HEK293 (cell line): ENCODE measurements at regions not wholly inside any gene's neighbourhood (a gene's known extent, or its start where the extent isn't known, plus 50 kb on each side); places are given as distances from the start of the nearest gene placed in this dataset.

Experiments
- CTCF ChIA-PET: fragments of 350-600 bp; formaldehyde crosslinking; extraction: SDS; loops from one replicate; lab custom pipeline; 2021; ENCODE audit warnings: antibody characterized with exemption; lab: Yijun Ruan, JAX
- POLR2A ChIA-PET: fragments of 300-600 bp; formaldehyde crosslinking; extraction: SDS; loops from one replicate; lab custom pipeline; 2020; ENCODE audit warnings: antibody characterized with exemption, inconsistent platforms; lab: Yijun Ruan, JAX
- H3K27ac ChIP-seq: fragments of 200-500 bp; sonication (Bioruptor generic); 2 replicates; pipeline ENCODE4 v1.5.1; 2014; ENCODE audit warnings: low read depth, low read length, control low read depth, inconsistent platforms; ENCODE audit errors: extremely low read depth
- H3K36me3 ChIP-seq, 2 experiments: fragments of 200-500 bp in 1 of 2; sonication (Bioruptor generic) in 1 of 2; 1 replicate in 1 of 2; 2 replicates in 1 of 2; pipeline ENCODE4 v1.5.1; 2014 to 2017; ENCODE audit warnings: inconsistent platforms in 2 of 2, low read length in 2 of 2; ENCODE audit not compliant: control insufficient read depth in 2 of 2, insufficient read depth in 1 of 2
- H3K4me1 ChIP-seq: fragments of 200-500 bp; sonication (Bioruptor generic); 2 replicates; pipeline ENCODE4 v1.5.1; 2014; ENCODE audit warnings: mild to moderate bottlenecking, low read length, inconsistent platforms; ENCODE audit not compliant: control insufficient read depth, insufficient read depth
- H3K4me3 ChIP-seq: 2 replicates; pipeline ENCODE4 v1.5.1; 2011; ENCODE audit warnings: low read depth, mild to moderate bottlenecking, control low read depth, low read length, moderate library complexity
- H3K9me3 ChIP-seq: fragments of 200-500 bp; sonication (Bioruptor generic); 2 replicates; pipeline ENCODE4 v1.5.1; 2014; ENCODE audit warnings: low read depth, low read length, inconsistent platforms; ENCODE audit not compliant: control insufficient read depth, insufficient read depth
- GLIS2 ChIP-seq: fragments of 450-650 bp; formaldehyde crosslinking; IDR thresholded peaks from 2 replicates; pipeline ENCODE4 v1.5.1; 2016; ENCODE audit warnings: missing biosample characterization, missing genetic modification characterization
- HIC1 ChIP-seq: fragments of 450-650 bp; formaldehyde crosslinking; IDR thresholded peaks from 2 replicates; pipeline ENCODE4 v1.5.1; 2016; ENCODE audit warnings: missing biosample characterization, missing genetic modification characterization
- ZBTB20 ChIP-seq: fragments of 450-650 bp; formaldehyde crosslinking; IDR thresholded peaks from 2 replicates; pipeline ENCODE4 v1.5.1; 2016; ENCODE audit warnings: missing biosample characterization, missing genetic modification characterization
- ZBTB8A ChIP-seq: fragments of 450-650 bp; formaldehyde crosslinking; IDR thresholded peaks from 2 replicates; pipeline ENCODE4 v1.5.1; 2016; ENCODE audit warnings: missing biosample characterization, missing genetic modification characterization
- ZNF146 ChIP-seq: fragments of 450-650 bp; formaldehyde crosslinking; IDR thresholded peaks from 2 replicates; pipeline ENCODE4 v1.5.1; 2016; ENCODE audit warnings: missing biosample characterization, missing genetic modification characterization
- ZNF2 ChIP-seq: fragments of 450-650 bp; formaldehyde crosslinking; IDR thresholded peaks from 2 replicates; pipeline ENCODE4 v1.5.1; 2016; ENCODE audit warnings: missing biosample characterization, missing genetic modification characterization
- ZNF280C ChIP-seq: fragments of 450-650 bp; formaldehyde crosslinking; IDR thresholded peaks from 2 replicates; pipeline ENCODE4 v1.5.1; 2016; ENCODE audit warnings: missing biosample characterization, missing genetic modification characterization
- ZNF292 ChIP-seq: fragments of 450-650 bp; formaldehyde crosslinking; IDR thresholded peaks from 2 replicates; pipeline ENCODE4 v1.5.1; 2016; ENCODE audit warnings: low read depth, missing biosample characterization, missing genetic modification characterization, borderline replicate concordance
- ZNF366 ChIP-seq: fragments of 450-650 bp; formaldehyde crosslinking; conservative IDR thresholded peaks from 2 replicates; pipeline ENCODE4 v1.5.1; 2016; ENCODE audit warnings: missing biosample characterization, missing genetic modification characterization
- ZNF398 ChIP-seq: fragments of 450-650 bp; formaldehyde crosslinking; IDR thresholded peaks from 2 replicates; pipeline ENCODE4 v1.5.1; 2017; ENCODE audit warnings: missing biosample characterization, missing genetic modification characterization
- ZNF404 ChIP-seq: fragments of 450-650 bp; formaldehyde crosslinking; IDR thresholded peaks from 2 replicates; pipeline ENCODE4 v1.5.1; 2017; ENCODE audit warnings: missing biosample characterization, missing genetic modification characterization
- ZNF544 ChIP-seq: fragments of 450-650 bp; formaldehyde crosslinking; IDR thresholded peaks from 2 replicates; pipeline ENCODE4 v1.5.0; 2017; ENCODE audit warnings: missing biosample characterization, missing genetic modification characterization
- ZNF549 ChIP-seq: fragments of 450-650 bp; IDR thresholded peaks from 2 replicates; pipeline ENCODE4 v1.5.1; 2018; ENCODE audit warnings: missing biosample characterization, missing genetic modification characterization, mild to moderate bottlenecking, inconsistent platforms, moderate library complexity
- ZNF596 ChIP-seq: fragments of 450-650 bp; IDR thresholded peaks from 2 replicates; pipeline ENCODE4 v1.5.0; 2018; ENCODE audit warnings: missing biosample characterization, mild to moderate bottlenecking, missing genetic modification characterization, moderate library complexity
- ZNF610 ChIP-seq: fragments of 450-650 bp; formaldehyde crosslinking; IDR thresholded peaks from 2 replicates; pipeline ENCODE4 v1.5.1; 2016; ENCODE audit warnings: missing biosample characterization, missing genetic modification characterization, borderline replicate concordance
- ZNF624 ChIP-seq: fragments of 450-650 bp; formaldehyde crosslinking; IDR thresholded peaks from 2 replicates; pipeline ENCODE4 v1.5.1; 2017; ENCODE audit warnings: missing biosample characterization, missing genetic modification characterization
- ZNF658 ChIP-seq: fragments of 450-650 bp; formaldehyde crosslinking; IDR thresholded peaks from 2 replicates; pipeline ENCODE4; 2016; ENCODE audit warnings: missing biosample characterization, missing genetic modification characterization
- ZNF776 ChIP-seq: fragments of 450-650 bp; formaldehyde crosslinking; IDR thresholded peaks from 2 replicates; pipeline ENCODE4 v1.5.0; 2017; ENCODE audit warnings: missing biosample characterization, missing genetic modification characterization, borderline replicate concordance
- ZXDB ChIP-seq: fragments of 450-650 bp; formaldehyde crosslinking; IDR thresholded peaks from 2 replicates; pipeline ENCODE4 v1.5.1; 2016; ENCODE audit warnings: missing biosample characterization, missing genetic modification characterization

GRCh38 chr18:59822612-59823550 lies 76.9 kb upstream of the PMAIP1 start:
- CTCF ChIA-PET = interaction anchor here (0.5 to 9.0 kb wide), 93 partner anchors 9 to 726 kb away, joined by 3 to 204 read pairs (median 4); partner anchors contain the start of genes CCBE1 and PMAIP1
- TF ChIP-seq ZNF404 (0 out of 2 replicates have a peak, but pooled peaks have one; percentile 15), ZBTB20 (no peak), ZNF398 (tag by site-specific recombination) (no peak), ZNF549 (no peak)
- POLR2A ChIA-PET = interaction anchor here (0.9 to 2.5 kb wide), 9 partner anchors 34 to 420 kb away, joined by 3 to 20 read pairs (median 5); partner anchors contain the start of genes CCBE1 and PMAIP1
- H3K9me3 ChIP-seq = no peaks in the 10 kb centered on the region
- H3K36me3 ChIP-seq = no peaks in the 10 kb centered on the region
- H3K4me1 ChIP-seq = no peaks in the 10 kb centered on the region
- no peak overlapping the region for H3K27ac ChIP-seq
- H3K4me3 ChIP-seq = no peak overlapping the region

GRCh38 chr18:59821983-59822382 lies 77.8 kb upstream of the PMAIP1 start:
- no peaks in the 10 kb centered on the region for H3K36me3 ChIP-seq
- TF ChIP-seq ZBTB8A (tag by site-specific recombination) (no peak), ZNF610 (tag by site-specific recombination) (no peak), ZNF658 (tag by site-specific recombination) (no peak), ZNF366 (tag by site-specific recombination) (no peak), ZNF292 (tag by site-specific recombination) (no peak), ZNF544 (tag by site-specific recombination) (no peak), ZNF2 (tag by site-specific recombination) (no peak), ZXDB (tag by site-specific recombination) (no peak)
- TF ChIP-seq, all 188 proteins: peak for 0
- no peak overlapping the region for H3K4me3 ChIP-seq
- no peaks in the 10 kb centered on the region for H3K4me1 ChIP-seq
- no peaks in the 10 kb centered on the region for H3K9me3 ChIP-seq
- H3K27ac ChIP-seq = no peak overlapping the region
- CTCF ChIA-PET = interaction anchor here (0.8 to 9.0 kb wide), 22 partner anchors 8 to 573 kb away, joined by 3 to 204 read pairs (median 14); partner anchors contain the start of gene CCBE1
- POLR2A ChIA-PET = interaction anchor here (2.4 kb wide), 1 partner anchor 362 kb away, joined by 10 read pairs; no protein-coding TSS in a partner anchor

- POLR2A ChIA-PET = no interaction called here
These were observed 79.1 kb upstream of the PMAIP1 start for GRCh38 chr18:59820663-59821062.

GRCh38 chr18:59818769-59819168 lies 81.0 kb upstream of the PMAIP1 start:
- no peak overlapping the region for H3K27ac ChIP-seq
- H3K36me3 ChIP-seq = no peaks in the 10 kb centered on the region
- no peaks in the 10 kb centered on the region for H3K4me1 ChIP-seq
- no peaks in the 10 kb centered on the region for H3K9me3 ChIP-seq
- H3K4me3 ChIP-seq = no peak overlapping the region
- POLR2A ChIA-PET = no interaction called here
- CTCF ChIA-PET = interaction anchor here (0.7 to 9.0 kb wide), 8 partner anchors 18 to 570 kb away, joined by 3 to 204 read pairs (median 4); partner anchors contain the start of gene CCBE1
- TF ChIP-seq GLIS2 (tag by site-specific recombination) (no peak), ZNF280C (tag by site-specific recombination) (no peak), ZNF292 (tag by site-specific recombination) (no peak), ZNF596 (no peak), HIC1 (no peak), ZNF624 (tag by site-specific recombination) (no peak), ZNF776 (tag by site-specific recombination) (no peak)

More at GRCh38 chr18:59820663-59821062, 79.1 kb upstream of the PMAIP1 start:
- CTCF ChIA-PET = interaction anchor here (1.0 to 9.0 kb wide), 7 partner anchors 16 to 418 kb away, joined by 4 to 204 read pairs (median 52); partner anchors contain the start of gene CCBE1
- Histone ChIP-seq H3K27ac (no peak overlapping the region), H3K36me3 (no peaks in the 10 kb centered on the region), H3K4me1 (no peaks in the 10 kb centered on the region), H3K9me3 (no peaks in the 10 kb centered on the region), H3K4me3 (no peak overlapping the region)
- TF ChIP-seq ZNF146 (tag by site-specific recombination) = no peak
